ENCODE measurements at regions not wholly inside any gene's neighbourhood (a gene's known extent, or its start where the extent isn't known, plus 50 kb on each side); places are given as distances from the start of the nearest gene placed in this dataset.

GRCh38 chr16:5589812-5590373 is 492.3 kb upstream of the EEF2KMT start:
- TF ChIP-seq, protein P1, sequence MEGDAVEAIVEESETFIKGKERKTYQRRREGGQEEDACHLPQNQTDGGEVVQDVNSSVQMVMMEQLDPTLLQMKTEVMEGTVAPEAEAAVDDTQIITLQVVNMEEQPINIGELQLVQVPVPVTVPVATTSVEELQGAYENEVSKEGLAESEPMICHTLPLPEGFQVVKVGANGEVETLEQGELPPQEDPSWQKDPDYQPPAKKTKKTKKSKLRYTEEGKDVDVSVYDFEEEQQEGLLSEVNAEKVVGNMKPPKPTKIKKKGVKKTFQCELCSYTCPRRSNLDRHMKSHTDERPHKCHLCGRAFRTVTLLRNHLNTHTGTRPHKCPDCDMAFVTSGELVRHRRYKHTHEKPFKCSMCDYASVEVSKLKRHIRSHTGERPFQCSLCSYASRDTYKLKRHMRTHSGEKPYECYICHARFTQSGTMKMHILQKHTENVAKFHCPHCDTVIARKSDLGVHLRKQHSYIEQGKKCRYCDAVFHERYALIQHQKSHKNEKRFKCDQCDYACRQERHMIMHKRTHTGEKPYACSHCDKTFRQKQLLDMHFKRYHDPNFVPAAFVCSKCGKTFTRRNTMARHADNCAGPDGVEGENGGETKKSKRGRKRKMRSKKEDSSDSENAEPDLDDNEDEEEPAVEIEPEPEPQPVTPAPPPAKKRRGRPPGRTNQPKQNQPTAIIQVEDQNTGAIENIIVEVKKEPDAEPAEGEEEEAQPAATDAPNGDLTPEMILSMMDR (optimal IDR thresholded peaks at IDR 0.05 in 1 of 3, IDR thresholded peaks at IDR 0.05 in 1 of 3, conservative IDR thresholded peaks at IDR 0.05 in 1 of 3; ENCODE audit: extremely low read depth in 1 of 3, insufficient read depth in 2 of 3, low read length in 3 of 3) = no peak
- no peak for TF ChIP-seq EZH2 (IDR thresholded peaks at IDR 0.05; ENCODE audit: low read length)

Data from keratinocyte (primary cell).